HG03460 (cell line): ENCODE measurements at regions not wholly inside any gene's neighbourhood (a gene's known extent, or its start where the extent isn't known, plus 50 kb on each side); places are given as distances from the start of the nearest gene placed in this dataset.
A peak's percentile ranks its signal among the peaks of the same experiment; 100 is the strongest.

Experiments used
- ATAC-seq: cut with Tn5 transposase; IDR thresholded peaks from one replicate; pipeline ENCODE4 v1.9.1; 2021; ENCODE audit not compliant: unreplicated experiment

GRCh38 chr4:174438711-174439110, 83.6 kb downstream of the HPGD start:
- no peak for ATAC-seq

GRCh38 chr4:174437749-174438148, 84.5 kb downstream of the HPGD start:
- no peak for ATAC-seq

GRCh38 chr4:174437324-174437723, 85.0 kb downstream of the HPGD start:
- no peak for ATAC-seq

GRCh38 chr4:174436377-174436776, 85.9 kb downstream of the HPGD start:
- ATAC-seq, result no peak

GRCh38 chr4:174435974-174436373, 86.3 kb downstream of the HPGD start:
- no peak for ATAC-seq

- no peak for ATAC-seq
Measured at GRCh38 chr4:174434455-174434854, 87.8 kb downstream of the HPGD start.

GRCh38 chr4:174430576-174430975, 91.7 kb downstream of the HPGD start:
- ATAC-seq, result no peak

- no peak for ATAC-seq
Measured at GRCh38 chr4:174429701-174430410, 92.4 kb downstream of the HPGD start.

- ATAC-seq, result no peak
Measured at GRCh38 chr4:174427571-174428140, 94.6 kb downstream of the HPGD start.

GRCh38 chr4:174425669-174426068, 96.6 kb downstream of the HPGD start:
- ATAC-seq, result no peak

- peak; percentile 55 for ATAC-seq
Measured at GRCh38 chr4:174423257-174423944, 98.9 kb downstream of the HPGD start.

- ATAC-seq, result no peak
Measured at GRCh38 chr4:174422893-174423256, 99.4 kb downstream of the HPGD start.

- ATAC-seq, result no peak
Measured at GRCh38 chr4:174420316-174420715, 102.0 kb downstream of the HPGD start.

- ATAC-seq, result no peak
Measured at GRCh38 chr4:174418640-174419212, 103.6 kb downstream of the HPGD start.

GRCh38 chr4:174408841-174409552, 113.3 kb downstream of the HPGD start:
- no peak for ATAC-seq

GRCh38 chr4:174406383-174406782, 115.9 kb downstream of the HPGD start:
- ATAC-seq, result no peak

GRCh38 chr4:174405923-174406322, 116.4 kb downstream of the HPGD start:
- ATAC-seq, result no peak

GRCh38 chr4:174404677-174405076, 117.6 kb downstream of the HPGD start:
- no peak for ATAC-seq

GRCh38 chr4:174403177-174403543, 119.1 kb downstream of the HPGD start:
- ATAC-seq, result no peak

- no peak for ATAC-seq
Measured at GRCh38 chr4:174402470-174403176, 118.9 kb downstream of the CEP44 start.
